ENCODE measurements at regions not wholly inside any gene's neighbourhood (a gene's known extent, or its start where the extent isn't known, plus 50 kb on each side); places are given as distances from the start of the nearest gene placed in this dataset.

DNA sequence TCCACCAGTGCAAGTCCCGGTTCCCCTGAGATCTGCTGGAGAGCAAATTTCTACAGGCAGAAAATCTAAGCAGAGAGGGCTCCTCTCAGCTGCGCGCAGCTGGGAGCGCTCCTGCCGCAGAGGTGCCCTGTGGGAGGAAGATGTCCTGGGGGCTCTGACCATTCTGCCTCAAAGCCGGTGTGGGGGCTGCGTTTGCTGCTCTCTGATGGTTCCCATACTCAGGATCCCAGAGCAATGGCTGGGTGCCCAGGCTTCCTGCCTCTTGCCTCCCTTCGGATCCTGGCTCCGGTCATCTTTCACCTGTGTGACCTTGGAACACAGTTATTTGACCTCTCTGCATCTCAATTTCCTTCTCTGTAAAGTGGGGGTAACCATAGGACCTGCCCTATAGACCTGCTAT, 434.2 kb downstream of the ZNF521 start:
- intact Hi-C loops (cut with micrococcal nuclease), result no loop called here
- Histone ChIP-seq H3K4me3 (ENCODE audit: insufficient read depth, low read depth, low read length) (no peak overlapping the region), H3K9me3 (ENCODE audit: control insufficient read depth, insufficient read depth, low read length) (no peaks in the 10 kb centered on the region), H3K56ac (ENCODE audit: extremely low read depth, insufficient read depth, low read length) (no peak overlapping the region), H3K18ac (ENCODE audit: low read depth, low read length) (no peak overlapping the region), H3K9me1 (ENCODE audit: insufficient read depth, low read length) (peaks cover 5% of the 10 kb centered on the region), H2BK120ac (ENCODE audit: low read depth, low read length) (no peak overlapping the region), H3K27ac (ENCODE audit: insufficient read depth, low read length) (no peak overlapping the region), H4K8ac (ENCODE audit: low read depth in 2 of 2, low read length in 2 of 2) (no peak overlapping the region), H2AK9ac (replicated peaks; ENCODE audit: low read depth, low read length, poor library complexity) (no peak overlapping the region), H3K4me1 (ENCODE audit: control insufficient read depth, insufficient read depth, low read length) (no peaks in the 10 kb centered on the region), H3K27me3 (ENCODE audit: control insufficient read depth, insufficient read depth, low read length) (peaks cover 40% of the 10 kb centered on the region), H2BK15ac (ENCODE audit: low read depth, low read length) (no peak overlapping the region), H3K14ac (replicated peaks; ENCODE audit: low read depth, low read length) (no peak overlapping the region), H2AFZ (replicated peaks; ENCODE audit: low read length, poor library complexity) (no peak overlapping the region), H2AK5ac (ENCODE audit: low read depth, low read length) (no peak overlapping the region), H4K91ac (ENCODE audit: insufficient read depth, low read depth, low read length) (no peak overlapping the region), H2BK20ac (ENCODE audit: low read depth, low read length) (no peak overlapping the region), H3K36me3 (ENCODE audit: control insufficient read depth, insufficient read depth, low read length) (no peaks in the 10 kb centered on the region), H3K9ac (ENCODE audit: low read depth, low read length) (no peak overlapping the region), H3K4me2 (ENCODE audit: low read depth, low read length) (no peak overlapping the region), H3K4ac (ENCODE audit: low read depth, low read length) (no peak overlapping the region), H3K79me1 (ENCODE audit: low read depth in 1 of 2, low read length in 2 of 2) (no peaks in the 10 kb centered on the region), H2BK5ac (ENCODE audit: low read depth, low read length, poor library complexity, severe bottlenecking) (no peak overlapping the region), H4K5ac (ENCODE audit: low read depth, low read length) (no peak overlapping the region), H3K23ac (ENCODE audit: low read depth, low read length) (no peak overlapping the region), H4K20me1 (ENCODE audit: insufficient read depth, low read length) (no peaks in the 10 kb centered on the region)
- CTCF ChIA-PET, result no interaction called here
- no TSS peak for BruUV-seq (replicated peaks)
- POLR2A ChIA-PET (ENCODE audit: unreplicated experiment), result no interaction called here
- in situ Hi-C loops (cut with MboI; ENCODE audit: low sequenced_read_pairs), result no loop called here
- dilution Hi-C loops (cut with HindIII; ENCODE audit: low sequenced_read_pairs, unreplicated experiment), result no loop called here
- TF ChIP-seq BHLHE40 (IDR thresholded peaks at IDR 0.05; ENCODE audit: low read depth, low read length) (no peak), CHD1 (IDR thresholded peaks at IDR 0.05; ENCODE audit: low read depth, low read length) (no peak), RFX5 (IDR thresholded peaks at IDR 0.05; ENCODE audit: low read depth, low read length) (no peak), FOS (IDR thresholded peaks at IDR 0.05; ENCODE audit: low read depth, low read length) (no peak), POLR2A (IDR thresholded peaks at IDR 0.05; ENCODE audit: low read depth, low read length) (no peak), MAFK (IDR thresholded peaks at IDR 0.05; ENCODE audit: low read depth, low read length) (no peak), MXI1 (IDR thresholded peaks at IDR 0.05; ENCODE audit: borderline replicate concordance, low read depth, low read length) (no peak), MAZ (IDR thresholded peaks at IDR 0.05; ENCODE audit: borderline replicate concordance, low read depth, low read length) (no peak), RAD21 (IDR thresholded peaks at IDR 0.05; ENCODE audit: low read length) (no peak), SMC3 (IDR thresholded peaks at IDR 0.05; ENCODE audit: low read depth, low read length) (no peak), CEBPB (IDR thresholded peaks at IDR 0.05; ENCODE audit: low read depth, low read length) (no peak), NFE2L2 (IDR thresholded peaks at IDR 0.05; ENCODE audit: low read depth, low read length) (no peak)
- TF ChIP-seq, protein P1, sequence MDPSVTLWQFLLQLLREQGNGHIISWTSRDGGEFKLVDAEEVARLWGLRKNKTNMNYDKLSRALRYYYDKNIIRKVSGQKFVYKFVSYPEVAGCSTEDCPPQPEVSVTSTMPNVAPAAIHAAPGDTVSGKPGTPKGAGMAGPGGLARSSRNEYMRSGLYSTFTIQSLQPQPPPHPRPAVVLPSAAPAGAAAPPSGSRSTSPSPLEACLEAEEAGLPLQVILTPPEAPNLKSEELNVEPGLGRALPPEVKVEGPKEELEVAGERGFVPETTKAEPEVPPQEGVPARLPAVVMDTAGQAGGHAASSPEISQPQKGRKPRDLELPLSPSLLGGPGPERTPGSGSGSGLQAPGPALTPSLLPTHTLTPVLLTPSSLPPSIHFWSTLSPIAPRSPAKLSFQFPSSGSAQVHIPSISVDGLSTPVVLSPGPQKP (IDR thresholded peaks at IDR 0.05; ENCODE audit: borderline replicate concordance, low read depth, low read length), result no peak
- TF ChIP-seq, protein P2, sequence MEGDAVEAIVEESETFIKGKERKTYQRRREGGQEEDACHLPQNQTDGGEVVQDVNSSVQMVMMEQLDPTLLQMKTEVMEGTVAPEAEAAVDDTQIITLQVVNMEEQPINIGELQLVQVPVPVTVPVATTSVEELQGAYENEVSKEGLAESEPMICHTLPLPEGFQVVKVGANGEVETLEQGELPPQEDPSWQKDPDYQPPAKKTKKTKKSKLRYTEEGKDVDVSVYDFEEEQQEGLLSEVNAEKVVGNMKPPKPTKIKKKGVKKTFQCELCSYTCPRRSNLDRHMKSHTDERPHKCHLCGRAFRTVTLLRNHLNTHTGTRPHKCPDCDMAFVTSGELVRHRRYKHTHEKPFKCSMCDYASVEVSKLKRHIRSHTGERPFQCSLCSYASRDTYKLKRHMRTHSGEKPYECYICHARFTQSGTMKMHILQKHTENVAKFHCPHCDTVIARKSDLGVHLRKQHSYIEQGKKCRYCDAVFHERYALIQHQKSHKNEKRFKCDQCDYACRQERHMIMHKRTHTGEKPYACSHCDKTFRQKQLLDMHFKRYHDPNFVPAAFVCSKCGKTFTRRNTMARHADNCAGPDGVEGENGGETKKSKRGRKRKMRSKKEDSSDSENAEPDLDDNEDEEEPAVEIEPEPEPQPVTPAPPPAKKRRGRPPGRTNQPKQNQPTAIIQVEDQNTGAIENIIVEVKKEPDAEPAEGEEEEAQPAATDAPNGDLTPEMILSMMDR (conservative IDR thresholded peaks at IDR 0.05; ENCODE audit: low read depth, low read length), result no peak
- DNase-seq (no peak), ATAC-seq (ENCODE audit: low read depth) (no peak)
- WGBS, 2 experiments (ENCODE audit: extremely low coverage in 2 of 2, insufficient read length in 1 of 2), result 87% methylated on average over 3 of the region's 9 CpGs; no CpG with 5 or more reads in 1 of the 2 experiments
